Heart right ventricle (tissue), 16 donors: ENCODE measurements at regions not wholly inside any gene's neighbourhood (a gene's known extent, or its start where the extent isn't known, plus 50 kb on each side); places are given as distances from the start of the nearest gene placed in this dataset.

Experiments used
- ATAC-seq, 8 donors: fragments of 200-7000 bp; cut with Tn5 transposase; one replicate each; pipeline ENCODE4 v1.9.1; 2020; ENCODE audit warnings: mild to moderate bottlenecking in 8 of 8, moderate library complexity in 8 of 8, moderate number of reproducible peaks in 1 of 8
- DNase-seq, 2 donors: peaks; one replicate each; pipeline ENCODE4 v3.0.0-alpha.2; 2020
- H3K27ac ChIP-seq, 10 donors: fragments of 200-600 bp; sonication (generic) in 2 of 10; one replicate each; pipeline versions ENCODE4 v1.5.0 to v1.8.0; 2020 to 2022; ENCODE audit warnings: mild to moderate bottlenecking in 3 of 10
- H3K27me3 ChIP-seq, 7 donors: fragments of 200-600 bp; one replicate each; pipeline ENCODE4 v1.8.0; 2021 to 2022; ENCODE audit warnings: mild to moderate bottlenecking in 2 of 7
- H3K36me3 ChIP-seq, 9 donors: fragments of 200-600 bp; sonication (generic) in 1 of 9; one replicate each; pipeline versions ENCODE4 v1.5.0 to v1.8.0; 2020 to 2022; ENCODE audit warnings: mild to moderate bottlenecking in 2 of 9
- H3K4me1 ChIP-seq, 9 donors: fragments of 200-600 bp; sonication (generic) in 1 of 9; one replicate each; pipeline versions ENCODE4 v1.5.0 to v1.8.0; 2020 to 2022; ENCODE audit warnings: mild to moderate bottlenecking in 4 of 9
- H3K4me3 ChIP-seq, 10 donors: fragments of 200-600 bp; sonication (generic) in 2 of 10; one replicate each; pipeline versions ENCODE4 v1.5.0 to v1.8.0; 2020 to 2022; ENCODE audit warnings: mild to moderate bottlenecking in 7 of 10, moderate library complexity in 2 of 10
- H3K9me3 ChIP-seq, 11 donors: fragments of 200-600 bp in 10 of 11; sonication (generic) in 2 of 11; one replicate each; pipeline versions ENCODE4 v1.5.0 to v1.8.0; 2013 to 2022; ENCODE audit warnings: mild to moderate bottlenecking in 2 of 11, control low read depth in 1 of 11, moderate library complexity in 1 of 11
- WGBS, 2 donors: extraction: QIAGEN DNeasy Blood & Tissue Kit; methylation state at CpG; one replicate each; pipeline ENCODE4 v1.1.7; 2013; ENCODE audit warnings: inconsistent platforms in 1 of 2; 5-methylcytosine and 5-hydroxymethylcytosine counted together
- intact Hi-C, 10 donors: fragments of 100-400 bp; cut with DNase I; formaldehyde crosslinking; loops; one replicate each; pipeline versions ENCODE4 v1.11.1 to v1.14.2; 2022
- TF ChIP-seq, protein P1 (sequence below), 9 donors: fragments of 200-600 bp; sonication (generic) in 2 of 9; IDR thresholded peaks; one replicate each; pipeline versions ENCODE4 v1.5.0 to v1.8.0; 2021 to 2022; ENCODE audit warnings: antibody characterized with exemption in 9 of 9, mild to moderate bottlenecking in 5 of 9, moderate library complexity in 1 of 9
- donor health status: Arrhythmogenic right ventricular cardiomyopathy.
- donor health status: ischemic (EF 13 %, LVEDD 7.1; RV severe dilation, severe dysfunction).
- donor health status: healthy with polysubstance abuse.
- donor health status: DM: no; HTN: yes; CAD: no.
- donor health status: DM: no; HTN: no; CAD: no.
- donor health status: ischemic (EF 25% LVEDD 6.9; RV normal size, moderate dysfunction).
- donor health status: ischemic (EF 25% LVEDD 5.7; RV mildly dilated, moderate dysfunction).
- donor health status: healthy.
- donor health status: DM: yes; HTN: yes; CAD: no.
- donor health status: Ischemic cardiomyopathy.
- donor health status: ischemic (EF 35%, LVEDD 5.7; RV mildly dilated, moderate dysfunction).
- donor health status: nonischemic (EF 11% LVEDD 7.7; RV severe dilation, severe dysfunction).
- donor health status: DM: yes; HTN: yes; CAD: no.
- donor health status: PGD.
- donor health status: ischemic (EF 29% LVEDD 5.4; RV normal size, mild dysfunction).
- donor health status: nonischemic (EF 23%, LVEDD 6.1; RV moderate dilation, normal function).

DNA sequence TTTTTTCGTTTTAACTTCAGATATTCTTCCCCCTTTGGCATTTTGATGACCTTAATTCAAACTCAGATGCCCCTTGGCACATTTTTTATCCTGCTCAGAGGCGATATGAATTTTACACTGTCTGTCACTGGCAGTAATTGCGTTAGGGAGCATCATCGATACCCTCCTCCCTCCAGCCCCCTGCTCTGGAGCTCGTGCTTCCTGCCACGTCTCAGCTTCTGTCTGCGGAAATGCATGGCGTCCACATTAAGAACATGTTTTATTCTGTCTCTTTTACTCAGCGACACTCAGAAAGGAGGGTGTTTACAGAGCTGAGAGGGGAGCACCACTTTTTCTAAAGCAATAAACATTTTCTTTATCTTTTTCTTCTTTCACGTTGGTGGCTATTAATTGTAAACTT lies 254.2 kb downstream of the EBLN2 start:
- Histone ChIP-seq H3K4me1 (no peaks in the 10 kb centered on the region), H3K27ac (no peak overlapping the region), H3K36me3 (no peaks in the 10 kb centered on the region), H3K4me3 (no peak overlapping the region), H3K27me3 (no peaks in the 10 kb centered on the region), H3K9me3 (peaks cover 0 to 3% (median 0%) of the 10 kb centered on the region in 11 donors)
- TF ChIP-seq, protein P1, sequence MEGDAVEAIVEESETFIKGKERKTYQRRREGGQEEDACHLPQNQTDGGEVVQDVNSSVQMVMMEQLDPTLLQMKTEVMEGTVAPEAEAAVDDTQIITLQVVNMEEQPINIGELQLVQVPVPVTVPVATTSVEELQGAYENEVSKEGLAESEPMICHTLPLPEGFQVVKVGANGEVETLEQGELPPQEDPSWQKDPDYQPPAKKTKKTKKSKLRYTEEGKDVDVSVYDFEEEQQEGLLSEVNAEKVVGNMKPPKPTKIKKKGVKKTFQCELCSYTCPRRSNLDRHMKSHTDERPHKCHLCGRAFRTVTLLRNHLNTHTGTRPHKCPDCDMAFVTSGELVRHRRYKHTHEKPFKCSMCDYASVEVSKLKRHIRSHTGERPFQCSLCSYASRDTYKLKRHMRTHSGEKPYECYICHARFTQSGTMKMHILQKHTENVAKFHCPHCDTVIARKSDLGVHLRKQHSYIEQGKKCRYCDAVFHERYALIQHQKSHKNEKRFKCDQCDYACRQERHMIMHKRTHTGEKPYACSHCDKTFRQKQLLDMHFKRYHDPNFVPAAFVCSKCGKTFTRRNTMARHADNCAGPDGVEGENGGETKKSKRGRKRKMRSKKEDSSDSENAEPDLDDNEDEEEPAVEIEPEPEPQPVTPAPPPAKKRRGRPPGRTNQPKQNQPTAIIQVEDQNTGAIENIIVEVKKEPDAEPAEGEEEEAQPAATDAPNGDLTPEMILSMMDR (IDR thresholded peaks at IDR 0.05), result no peak
- ATAC-seq (no peak), DNase-seq (no peak)
- intact Hi-C loops, result no loop called here
- 51 to 68% methylated on average over 10 of the region's 10 CpGs for WGBS, 2 donors

DNA sequence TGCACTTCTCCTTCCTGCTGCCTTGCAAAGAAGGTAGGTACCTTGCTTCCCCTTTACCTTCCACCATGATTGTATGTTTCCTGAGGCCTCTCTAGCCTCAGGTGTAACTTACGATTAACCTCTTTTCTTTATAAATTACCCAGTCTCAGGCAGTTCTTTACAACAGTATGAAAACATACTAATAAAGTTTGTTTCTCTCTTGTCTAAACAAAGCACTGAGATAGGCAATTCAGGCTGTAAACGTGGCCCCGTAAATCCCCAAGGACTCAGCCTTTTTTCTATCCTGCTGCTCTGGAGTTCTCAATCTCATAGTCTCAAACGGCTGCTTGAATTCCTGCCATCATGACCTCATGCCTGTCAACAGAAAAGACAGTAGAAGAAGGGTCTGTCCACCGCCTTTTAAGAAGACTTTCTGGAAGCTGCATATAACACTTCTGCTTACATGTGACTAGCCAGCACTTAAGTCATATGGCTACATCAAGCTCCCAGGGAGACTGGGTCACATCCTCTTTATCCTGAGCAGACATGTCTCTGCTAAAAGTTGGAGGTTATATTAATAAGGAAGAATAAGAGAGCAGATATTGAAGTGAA lies 257.8 kb downstream of the EBLN2 start:
- intact Hi-C loops, result no loop called here
- Histone ChIP-seq H3K36me3 (no peaks in the 10 kb centered on the region), H3K4me3 (no peak overlapping the region), H3K9me3 (peaks cover 0 to 9% (median 0%) of the 10 kb centered on the region in 11 donors), H3K4me1 (no peaks in the 10 kb centered on the region), H3K27ac (no peak overlapping the region), H3K27me3 (no peaks in the 10 kb centered on the region)
- DNase-seq (peak in 1 of 2 donors; percentile 5), ATAC-seq (peak in 1 of 8 donors; percentile 28)
- WGBS, 2 donors, result 45 to 46% methylated on average over 5 of the region's 5 CpGs
- TF ChIP-seq, protein P1 (IDR thresholded peaks at IDR 0.05), result no peak

GRCh38 chr3:73321286-73321999 lies 260.0 kb downstream of the EBLN2 start:
- no peak overlapping the region for H3K4me3 ChIP-seq
- no peak overlapping the region for H3K27ac ChIP-seq
- intact Hi-C loops, result no loop called here
- no peak for ATAC-seq
- H3K27me3 ChIP-seq, result no peaks in the 10 kb centered on the region
- WGBS, 2 donors, result 59 to 62% methylated on average over 8 of the region's 8 CpGs
- no peak for DNase-seq
- H3K9me3 ChIP-seq, result peaks cover 0 to 9% (median 0%) of the 10 kb centered on the region in 11 donors
- H3K36me3 ChIP-seq, result no peaks in the 10 kb centered on the region
- no peaks in the 10 kb centered on the region for H3K4me1 ChIP-seq
- TF ChIP-seq, protein P1 (IDR thresholded peaks at IDR 0.05), result no peak

GRCh38 chr3:73324203-73325155 lies 263.0 kb downstream of the EBLN2 start:
- Histone ChIP-seq H3K27me3 (no peaks in the 10 kb centered on the region), H3K9me3 (peaks cover 0 to 9% (median 0%) of the 10 kb centered on the region in 11 donors), H3K4me1 (no peaks in the 10 kb centered on the region), H3K27ac (no peak overlapping the region), H3K36me3 (no peaks in the 10 kb centered on the region), H3K4me3 (no peak overlapping the region)
- intact Hi-C loops, result no loop called here
- ATAC-seq (no peak), DNase-seq (no peak)
- WGBS, 2 donors, result 59 to 76% methylated on average over 5 of the region's 5 CpGs
- TF ChIP-seq, protein P1 (IDR thresholded peaks at IDR 0.05), result no peak
